ENCODE measurements at regions not wholly inside any gene's neighbourhood (a gene's known extent, or its start where the extent isn't known, plus 50 kb on each side); places are given as distances from the start of the nearest gene placed in this dataset.

DNA sequence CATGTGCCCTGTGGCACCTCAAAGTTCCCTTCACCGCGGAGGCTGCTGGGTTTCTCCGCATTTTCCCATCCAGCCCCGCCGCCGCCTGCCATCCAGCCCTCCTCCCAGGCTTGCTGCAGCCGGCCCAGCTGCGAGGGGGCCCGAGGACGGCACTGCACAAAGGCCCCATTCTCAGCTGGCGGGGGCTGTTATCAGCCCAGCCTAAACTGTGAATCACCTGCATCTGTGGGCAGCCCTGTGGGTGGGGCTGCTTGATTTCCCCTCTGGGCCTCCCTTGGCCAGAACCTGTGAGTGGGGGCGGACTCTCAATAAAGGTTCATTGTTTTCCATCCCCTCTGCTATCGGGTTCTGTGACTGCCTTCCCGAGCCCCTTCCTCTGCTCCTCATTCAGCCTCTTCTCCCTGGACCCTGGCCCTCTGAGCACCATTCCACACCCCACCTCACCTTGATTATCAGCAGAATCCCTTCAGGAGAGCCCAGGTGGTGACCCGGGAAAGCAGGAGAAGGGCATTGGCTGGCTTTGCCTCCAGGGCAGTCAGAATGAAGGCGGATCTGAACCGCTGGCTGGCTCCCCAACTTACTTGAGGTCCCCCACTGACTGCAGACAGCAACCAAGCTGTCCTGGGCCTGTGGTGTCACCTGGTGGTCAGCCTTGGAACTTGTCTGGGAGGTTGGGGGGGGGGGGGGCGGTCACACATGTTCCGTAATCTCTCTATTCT is 204.5 kb downstream of the ZFP36L2 start:
- TF ChIP-seq, protein P1, sequence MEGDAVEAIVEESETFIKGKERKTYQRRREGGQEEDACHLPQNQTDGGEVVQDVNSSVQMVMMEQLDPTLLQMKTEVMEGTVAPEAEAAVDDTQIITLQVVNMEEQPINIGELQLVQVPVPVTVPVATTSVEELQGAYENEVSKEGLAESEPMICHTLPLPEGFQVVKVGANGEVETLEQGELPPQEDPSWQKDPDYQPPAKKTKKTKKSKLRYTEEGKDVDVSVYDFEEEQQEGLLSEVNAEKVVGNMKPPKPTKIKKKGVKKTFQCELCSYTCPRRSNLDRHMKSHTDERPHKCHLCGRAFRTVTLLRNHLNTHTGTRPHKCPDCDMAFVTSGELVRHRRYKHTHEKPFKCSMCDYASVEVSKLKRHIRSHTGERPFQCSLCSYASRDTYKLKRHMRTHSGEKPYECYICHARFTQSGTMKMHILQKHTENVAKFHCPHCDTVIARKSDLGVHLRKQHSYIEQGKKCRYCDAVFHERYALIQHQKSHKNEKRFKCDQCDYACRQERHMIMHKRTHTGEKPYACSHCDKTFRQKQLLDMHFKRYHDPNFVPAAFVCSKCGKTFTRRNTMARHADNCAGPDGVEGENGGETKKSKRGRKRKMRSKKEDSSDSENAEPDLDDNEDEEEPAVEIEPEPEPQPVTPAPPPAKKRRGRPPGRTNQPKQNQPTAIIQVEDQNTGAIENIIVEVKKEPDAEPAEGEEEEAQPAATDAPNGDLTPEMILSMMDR (conservative IDR thresholded peaks at IDR 0.05; ENCODE audit: low read length) = peak; percentile 67
- no peak for TF ChIP-seq EZH2phosphoT487 (IDR thresholded peaks at IDR 0.05; ENCODE audit: borderline replicate concordance, low read depth, low read length)

Measured in OCI-LY7 (cell line).